GM10266 (cell line): ENCODE measurements at regions not wholly inside any gene's neighbourhood (a gene's known extent, or its start where the extent isn't known, plus 50 kb on each side); places are given as distances from the start of the nearest gene placed in this dataset.

Source experiments
- DNase-seq: peaks from one replicate; pipeline ENCODE4 v3.0.0; 2012; ENCODE audit errors: extremely low spot score
- CTCF ChIP-seq: IDR thresholded peaks from 2 replicates; pipeline ENCODE4 v1.5.1; 2012; ENCODE audit warnings: mild to moderate bottlenecking, low read depth; ENCODE audit not compliant: control insufficient read depth, insufficient read depth; ENCODE audit errors: missing control alignments

- TF ChIP-seq CTCF: no peak
- no peak for DNase-seq
Measured at GRCh38 chr16:8483396-8483795, 106.9 kb downstream of the TMEM114 start.

- no peak for DNase-seq
Measured at GRCh38 chr16:8481810-8482209, 108.5 kb downstream of the TMEM114 start.

GRCh38 chr16:8476824-8477223 lies 113.5 kb downstream of the TMEM114 start:
- no peak for TF ChIP-seq CTCF
- DNase-seq: no peak

More at GRCh38 chr16:8481810-8482209, 108.5 kb downstream of the TMEM114 start:
- no peak for TF ChIP-seq CTCF

GRCh38 chr16:8474587-8474986 lies 115.7 kb downstream of the TMEM114 start:
- DNase-seq: no peak

GRCh38 chr16:8469102-8469778 lies 121.1 kb downstream of the TMEM114 start:
- no peak for DNase-seq
- TF ChIP-seq CTCF: no peak

More at GRCh38 chr16:8474587-8474986, 115.7 kb downstream of the TMEM114 start:
- no peak for TF ChIP-seq CTCF

GRCh38 chr16:8464979-8465378 lies 125.3 kb downstream of the TMEM114 start:
- DNase-seq: no peak
- no peak for TF ChIP-seq CTCF

GRCh38 chr16:8459085-8459733 lies 131.1 kb downstream of the TMEM114 start:
- DNase-seq: no peak
- TF ChIP-seq CTCF: no peak
